Tibial artery (tissue), 4 donors: ENCODE measurements at regions not wholly inside any gene's neighbourhood (a gene's known extent, or its start where the extent isn't known, plus 50 kb on each side); places are given as distances from the start of the nearest gene placed in this dataset.

Experiments
- DNase-seq, 2 donors: peaks; one replicate each; pipeline ENCODE4 v3.0.0-alpha.2; 2019
- H3K27ac ChIP-seq, 2 donors: fragments of 200-600 bp; sonication (generic) in 1 of 2; 1 replicate in 1 of 2; 2 replicates in 1 of 2; pipeline ENCODE4 v1.5.1; 2018 to 2019; ENCODE audit warnings: mild to moderate bottlenecking in 1 of 2
- H3K27me3 ChIP-seq, 2 donors: fragments of 200-600 bp; sonication (generic) in 1 of 2; one replicate each; pipeline versions ENCODE4 v1.5.1 to v1.6.0; 2016 to 2019
- H3K36me3 ChIP-seq, 3 donors: fragments of 200-600 bp; sonication (generic) in 2 of 3; one replicate each; pipeline ENCODE4 v1.5.1; 2016 to 2019; ENCODE audit warnings: mild to moderate bottlenecking in 2 of 3
- H3K4me1 ChIP-seq, 4 donors: fragments of 200-600 bp; sonication (generic) in 2 of 4; 1 replicate in 3 of 4; 2 replicates in 1 of 4; pipeline ENCODE4 v1.5.1; 2016 to 2019
- H3K4me3 ChIP-seq, 2 donors: fragments of 200-600 bp; sonication (generic) in 1 of 2; 1 replicate in 1 of 2; 2 replicates in 1 of 2; pipeline ENCODE4 v1.5.1; 2018 to 2019; ENCODE audit warnings: mild to moderate bottlenecking in 2 of 2
- H3K9me3 ChIP-seq, 3 donors: fragments of 200-600 bp; sonication (generic) in 1 of 3; one replicate each; pipeline ENCODE4 v1.5.1; 2016 to 2019
- CTCF ChIP-seq, 2 experiments: fragments of 200-600 bp in 1 of 2; fragments of 450-650 bp in 1 of 2; IDR thresholded peaks; one replicate each; pipeline ENCODE4 v1.5.1; 2017 to 2019; ENCODE audit warnings: antibody characterized with exemption in 2 of 2, mild to moderate bottlenecking in 1 of 2, moderate library complexity in 1 of 2
- intact Hi-C: fragments of 100-400 bp; cut with DNase I; formaldehyde crosslinking; loops from one replicate; pipeline ENCODE4 v1.15.0; 2023; ENCODE audit warnings: low total_unique reads

DNA sequence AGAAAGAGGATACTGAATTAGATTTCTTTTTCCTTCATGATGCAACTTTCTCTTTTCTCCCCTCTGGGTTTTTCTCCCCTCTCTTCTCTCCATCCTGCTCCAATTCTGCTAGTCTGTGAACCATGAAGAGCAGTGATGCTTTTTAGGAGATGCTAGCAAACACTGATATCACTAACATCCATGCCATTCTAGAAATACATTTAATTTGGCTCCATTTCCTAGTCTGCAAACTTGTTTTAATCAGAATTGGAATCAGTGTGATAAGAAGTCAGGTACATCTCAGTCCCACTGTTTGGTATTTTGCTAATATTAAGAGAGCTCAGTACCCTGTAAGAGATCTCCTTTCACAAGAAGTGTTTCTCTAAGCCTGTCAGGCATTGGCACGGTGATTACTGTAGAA is 437.1 kb downstream of the RWDD3 start:
- no peak for TF ChIP-seq CTCF (IDR thresholded peaks at IDR 0.05)
- Histone ChIP-seq H3K4me3 (no peak overlapping the region), H3K4me1 (no peaks in the 10 kb centered on the region), H3K36me3 (no peaks in the 10 kb centered on the region), H3K27ac (no peak overlapping the region), H3K27me3 (no peaks in the 10 kb centered on the region), H3K9me3 (no peaks in the 10 kb centered on the region)
- DNase-seq: no peak
- intact Hi-C loops: no loop called here

DNA sequence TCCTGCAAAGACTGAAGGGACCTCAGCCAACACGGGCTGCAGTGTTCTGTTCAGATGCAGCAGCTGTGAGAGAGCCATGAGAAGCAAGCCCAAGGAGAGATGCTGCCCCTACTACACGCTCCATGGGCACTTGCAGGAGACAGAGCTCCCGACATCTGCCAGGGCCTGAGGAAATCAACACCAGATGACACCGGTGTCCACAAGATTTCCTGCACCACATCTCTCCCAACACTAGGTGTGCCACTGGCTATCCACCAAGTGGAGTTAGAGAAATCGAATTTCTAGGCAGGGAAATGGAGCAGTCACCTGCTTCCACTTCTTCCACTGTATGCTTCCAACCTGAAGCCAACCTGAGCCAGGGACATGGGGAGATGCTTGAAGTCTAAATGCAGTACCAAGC is 445.3 kb downstream of the RWDD3 start:
- no peak for TF ChIP-seq CTCF (IDR thresholded peaks at IDR 0.05)
- intact Hi-C loops: no loop called here
- Histone ChIP-seq H3K4me3 (no peak overlapping the region), H3K4me1 (no peaks in the 10 kb centered on the region), H3K36me3 (no peaks in the 10 kb centered on the region), H3K27me3 (no peaks in the 10 kb centered on the region), H3K27ac (no peak overlapping the region), H3K9me3 (no peaks in the 10 kb centered on the region)
- DNase-seq: no peak

DNA sequence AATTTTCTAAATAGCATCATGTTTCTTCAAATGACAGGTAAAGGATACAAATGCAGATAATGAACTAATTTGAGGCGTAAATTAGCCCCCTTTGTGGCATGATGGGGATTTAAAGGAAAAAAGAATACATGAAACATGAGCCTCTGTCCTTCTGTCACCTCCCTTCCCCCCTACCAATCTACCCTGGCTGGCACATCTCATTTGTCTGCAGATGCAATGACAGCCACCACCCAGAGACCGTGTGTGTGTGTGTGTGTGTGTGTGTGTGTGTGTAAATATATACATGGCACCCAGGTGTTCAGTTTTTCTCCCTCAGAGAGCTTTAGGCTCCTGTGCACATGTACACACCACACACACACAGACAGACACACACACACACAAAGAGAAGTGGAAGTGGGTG is 451.1 kb downstream of the RWDD3 start:
- Histone ChIP-seq H3K36me3 (no peaks in the 10 kb centered on the region), H3K27ac (no peak overlapping the region), H3K27me3 (no peaks in the 10 kb centered on the region), H3K4me1 (no peaks in the 10 kb centered on the region), H3K4me3 (no peak overlapping the region), H3K9me3 (no peaks in the 10 kb centered on the region)
- intact Hi-C loops: no loop called here
- TF ChIP-seq CTCF (IDR thresholded peaks at IDR 0.05): no peak
- no peak for DNase-seq

DNA sequence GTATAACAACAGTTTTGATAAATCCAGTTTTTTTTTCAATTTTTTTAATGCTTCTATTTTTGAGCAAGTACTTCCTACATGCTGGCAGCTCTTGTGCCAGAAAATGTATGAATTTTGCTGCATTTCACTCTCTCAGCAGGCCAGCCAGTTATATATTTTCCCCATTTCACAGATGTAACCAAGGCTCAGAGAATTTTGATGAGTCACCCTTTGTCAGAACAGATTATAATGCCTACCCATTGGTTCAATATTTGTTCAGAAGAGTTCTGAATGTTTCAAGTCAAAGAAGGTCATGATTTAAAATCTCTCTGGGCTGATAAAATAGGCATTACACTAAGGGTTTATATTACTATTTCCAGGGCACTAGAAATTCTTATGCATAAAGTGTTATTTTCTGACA is 452.2 kb downstream of the RWDD3 start:
- Histone ChIP-seq H3K27me3 (no peaks in the 10 kb centered on the region), H3K9me3 (no peaks in the 10 kb centered on the region), H3K4me3 (no peak overlapping the region), H3K27ac (no peak overlapping the region), H3K36me3 (no peaks in the 10 kb centered on the region), H3K4me1 (no peaks in the 10 kb centered on the region)
- no peak for TF ChIP-seq CTCF (IDR thresholded peaks at IDR 0.05)
- DNase-seq: no peak
- intact Hi-C loops: no loop called here

GRCh38 chr1:95699149-95699953 is 465.3 kb downstream of the RWDD3 start:
- peaks cover 0 to 15% (median 7%) of the 10 kb centered on the region in 3 donors for H3K9me3 ChIP-seq

More at GRCh38 chr1:95699149-95699953, 465.3 kb downstream of the RWDD3 start:
- no peak for TF ChIP-seq CTCF (IDR thresholded peaks at IDR 0.05)
- H3K27me3 ChIP-seq: no peaks in the 10 kb centered on the region
- no peaks in the 10 kb centered on the region for H3K36me3 ChIP-seq
- no peaks in the 10 kb centered on the region for H3K4me1 ChIP-seq
- intact Hi-C loops: no loop called here
- H3K27ac ChIP-seq: no peak overlapping the region
- H3K4me3 ChIP-seq: no peak overlapping the region
- DNase-seq: no peak
